HT-29 (cell line): ENCODE measurements at regions not wholly inside any gene's neighbourhood (a gene's known extent, or its start where the extent isn't known, plus 50 kb on each side); places are given as distances from the start of the nearest gene placed in this dataset.
"Not testable (repeated sequence)": the region's sequence is repeated elsewhere in the genome, so short reads cannot be mapped to it uniquely, and the experiment has no call there.

ENCODE experiments used
- DNase-seq: peaks from one replicate; pipeline ENCODE4 v3.0.0-alpha.2; 2015; ENCODE audit warnings: low spot score

- DNase-seq = no peak
Observed at GRCh38 chr14:103231376-103232019, 102.5 kb upstream of the EIF5 start.

DNA sequence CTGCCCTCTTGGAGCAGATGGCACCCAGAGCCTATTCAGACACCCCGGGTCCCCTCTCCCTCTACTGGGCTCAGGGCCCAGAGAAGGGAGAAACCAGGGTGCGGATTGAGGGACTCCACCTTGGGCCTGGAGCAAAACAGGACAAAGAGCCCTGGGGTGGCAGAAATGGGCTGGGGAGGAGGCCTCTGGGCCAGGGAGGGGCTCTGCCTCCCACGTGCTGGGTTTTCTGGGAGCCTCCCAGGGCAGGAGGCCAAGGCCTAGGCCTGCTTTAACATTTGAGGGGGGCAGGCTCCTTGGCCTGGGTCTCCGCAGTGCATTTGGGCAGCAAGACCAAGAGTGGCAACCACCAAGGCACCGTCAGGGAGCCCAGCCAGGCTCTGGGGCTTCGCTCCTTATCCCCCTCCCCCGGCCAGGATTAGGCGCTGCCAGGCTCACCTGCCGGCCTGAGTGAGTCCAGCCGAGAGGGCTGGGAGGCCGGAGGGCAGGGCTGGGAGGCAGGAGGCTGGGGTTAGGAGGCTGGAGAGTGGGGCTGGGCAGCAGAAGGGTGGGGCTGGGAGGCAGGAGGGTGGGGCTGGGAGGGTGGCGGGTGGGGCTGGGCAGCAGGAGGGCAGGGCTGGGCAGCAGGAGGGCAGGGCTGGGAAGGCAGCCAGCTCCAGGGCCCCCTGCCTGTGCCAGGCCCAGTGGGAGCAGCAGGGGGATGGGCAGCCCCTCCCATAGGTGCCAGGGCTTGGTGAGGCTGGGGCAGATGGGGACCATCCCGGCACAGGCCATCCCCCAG is 101.8 kb upstream of the EIF5 start:
- no peak for DNase-seq

GRCh38 chr14:103232831-103233319 is 101.2 kb upstream of the EIF5 start:
- no peak for DNase-seq

DNA sequence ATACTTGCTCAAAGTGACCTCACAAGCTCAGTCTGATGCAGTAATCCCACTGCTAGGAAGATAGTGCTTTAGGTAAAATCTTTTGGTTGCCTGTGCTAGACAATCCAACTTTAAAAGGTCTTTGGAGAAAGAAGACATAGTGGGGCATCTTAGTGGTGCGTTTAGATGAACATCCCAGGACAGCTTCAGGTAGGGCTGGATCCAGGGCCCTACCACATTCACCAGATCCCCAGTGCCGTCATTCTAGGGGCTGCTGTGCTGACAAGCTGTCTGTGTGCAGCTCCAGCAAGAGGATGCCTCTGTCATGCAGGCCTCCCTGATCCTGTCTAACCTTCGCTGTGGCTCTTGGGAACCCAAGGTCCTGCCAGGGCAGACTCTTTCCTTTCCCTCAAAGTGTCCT is 100.7 kb upstream of the EIF5 start:
- no peak for DNase-seq

DNA sequence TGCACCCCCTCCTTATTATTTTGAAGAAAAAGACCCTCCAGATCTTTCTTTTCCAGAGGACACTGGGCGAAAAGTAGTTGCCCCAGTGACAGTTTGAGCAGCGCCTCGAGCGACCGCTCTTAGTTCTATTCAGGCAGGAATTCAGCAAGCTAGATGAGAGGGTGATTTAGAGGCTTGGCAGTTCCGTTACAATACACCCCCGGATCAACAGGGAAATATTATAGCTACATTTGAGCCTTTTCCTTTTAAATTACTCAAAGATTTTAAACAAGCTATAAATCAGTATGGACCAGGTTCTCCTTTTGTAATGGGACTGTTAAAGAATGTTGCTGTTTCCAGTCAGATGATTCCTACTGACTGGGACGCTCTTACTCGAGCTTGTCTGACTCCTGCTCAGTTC is 99.2 kb upstream of the EIF5 start:
- DNase-seq = not testable (repeated sequence)

DNA sequence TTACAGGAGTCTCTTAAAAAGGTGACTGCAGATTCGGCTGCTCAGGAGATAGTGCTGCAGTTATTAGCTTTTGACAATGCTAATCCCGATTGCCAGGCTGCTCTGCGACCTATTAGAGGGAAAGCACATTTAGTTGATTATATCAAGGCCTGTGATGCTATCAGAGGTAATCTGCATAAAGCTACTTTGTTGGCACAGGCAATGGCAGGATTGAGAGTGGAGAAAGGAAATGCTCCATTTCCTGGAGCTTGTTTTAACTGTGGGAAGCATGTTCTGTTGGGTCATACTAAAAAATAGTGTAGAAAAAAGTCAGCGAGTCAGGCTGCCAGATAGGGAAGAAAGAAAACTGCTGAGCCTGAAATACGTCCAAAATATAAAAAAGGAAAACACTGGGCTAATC is 98.5 kb upstream of the EIF5 start:
- not testable (repeated sequence) for DNase-seq

DNA sequence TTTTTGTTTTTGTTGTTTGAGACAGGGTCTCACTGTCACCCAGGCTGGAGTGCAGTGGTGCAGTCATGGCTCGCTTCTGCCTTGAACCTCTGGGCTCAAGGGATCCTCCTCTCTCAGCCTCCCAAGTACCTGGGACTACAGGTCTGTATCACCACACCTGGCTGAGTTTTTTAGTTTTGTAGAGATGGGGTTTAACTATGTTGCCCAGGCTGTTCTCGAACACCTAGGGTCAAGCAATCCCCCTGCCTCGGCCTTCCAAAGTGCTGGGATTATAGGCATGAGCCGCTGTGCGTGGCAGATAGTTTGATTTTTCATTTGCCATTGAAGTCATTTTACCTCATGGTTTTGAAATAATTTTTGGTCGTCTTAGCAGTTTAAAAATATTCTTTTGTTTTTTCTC is 94.3 kb upstream of the EIF5 start:
- no peak for DNase-seq

DNA sequence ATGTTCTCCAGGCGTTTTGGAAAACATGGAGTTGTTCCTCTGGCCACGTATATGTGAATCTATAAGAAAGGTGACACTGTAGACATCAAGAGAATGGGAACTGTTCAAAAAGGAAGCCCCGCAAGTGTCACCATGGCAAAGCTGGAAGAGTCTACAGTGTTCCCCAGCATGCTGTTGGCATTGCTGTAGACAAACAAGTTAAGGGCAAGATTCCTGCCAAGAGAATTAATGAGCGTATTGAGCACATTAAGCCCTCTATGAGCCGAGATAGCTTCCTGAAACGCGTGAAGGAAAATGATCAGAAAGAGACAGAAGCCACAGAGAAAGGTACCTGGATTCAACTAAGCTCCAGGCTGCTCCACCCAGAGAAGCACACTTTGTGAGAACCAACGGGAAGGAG is 92.5 kb upstream of the EIF5 start:
- DNase-seq = no peak

- no peak for DNase-seq
Observed at GRCh38 chr14:103243764-103244737, 90.0 kb upstream of the EIF5 start.

DNA sequence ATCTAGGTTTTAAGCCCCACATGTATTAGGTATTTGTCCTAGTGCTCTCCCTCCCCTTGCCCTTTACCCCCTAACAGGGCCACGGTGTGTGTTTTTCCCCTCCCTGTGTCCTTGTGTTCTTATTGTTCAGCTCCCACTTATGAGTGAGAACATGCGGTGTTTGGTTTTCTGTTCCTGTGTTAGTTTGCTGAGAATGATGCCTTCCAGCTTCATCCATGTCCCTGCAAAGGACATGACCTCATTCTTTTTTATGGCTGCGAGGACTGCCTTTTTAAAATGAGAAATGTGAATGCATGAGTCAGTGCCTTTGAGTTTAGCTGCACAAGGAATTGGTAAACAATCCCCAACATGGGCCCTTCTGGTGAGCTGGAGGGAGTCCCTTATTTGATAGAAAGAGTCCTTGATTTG is 88.4 kb upstream of the EIF5 start:
- DNase-seq = peak; percentile 19

DNA sequence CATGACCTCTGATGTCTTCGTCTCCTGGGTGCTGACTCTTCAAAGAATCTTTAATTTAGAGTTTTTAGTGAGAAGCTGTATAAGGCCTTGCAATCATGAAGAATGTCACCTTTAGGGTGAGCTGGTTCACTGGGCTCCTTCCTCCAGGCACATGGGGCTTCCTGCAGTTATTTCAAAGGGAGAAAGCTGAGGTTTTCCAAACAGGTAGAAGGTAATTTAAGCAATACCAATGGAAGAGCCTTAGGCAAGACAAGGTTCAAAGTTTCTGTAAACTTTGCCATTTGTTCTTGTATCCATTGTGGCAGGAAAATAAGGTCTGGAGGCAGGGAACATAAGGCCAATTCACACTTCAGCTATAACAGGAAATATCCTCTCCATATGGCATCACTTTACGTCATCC is 88.0 kb upstream of the EIF5 start:
- DNase-seq = no peak

- DNase-seq = no peak
Observed at GRCh38 chr14:103247169-103247606, 86.8 kb upstream of the EIF5 start.

DNA sequence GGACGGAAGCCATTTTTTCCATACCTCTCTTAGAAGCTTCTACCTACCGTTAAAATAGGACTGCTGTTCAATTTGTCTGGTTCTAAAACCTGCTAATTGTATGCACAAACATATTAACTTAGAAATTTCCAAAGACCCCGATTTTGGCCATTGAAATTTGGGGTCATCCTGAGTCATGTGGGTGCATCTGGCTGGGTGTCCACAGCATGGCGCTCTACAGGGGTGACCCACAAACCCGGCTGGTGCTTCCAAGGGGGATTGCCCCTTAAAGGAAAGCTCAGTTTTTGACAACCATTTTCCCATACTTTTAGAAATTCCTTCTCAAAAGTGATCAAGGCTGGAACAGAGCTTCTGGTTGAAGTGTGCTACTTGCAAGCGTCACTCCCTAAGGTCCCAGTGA is 83.9 kb upstream of the EIF5 start:
- no peak for DNase-seq

DNA sequence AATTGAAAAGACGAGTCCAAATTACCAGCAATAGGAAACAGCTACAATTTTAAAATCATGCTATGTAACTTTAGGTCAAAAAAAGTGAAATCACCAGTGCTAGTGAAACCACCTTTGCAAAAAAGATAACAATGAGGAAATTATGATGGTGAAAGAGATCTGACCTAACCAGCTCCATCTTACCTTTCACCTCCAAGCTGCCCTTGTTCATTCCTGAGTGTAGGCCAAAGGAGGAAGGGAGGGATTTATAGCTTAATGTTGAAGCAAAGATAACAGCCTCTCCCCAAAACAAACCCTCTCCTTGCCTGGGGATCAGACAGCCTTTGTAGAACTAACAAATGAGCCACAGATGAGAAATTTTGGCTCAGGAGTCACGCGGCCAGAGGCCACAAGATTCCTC is 83.2 kb upstream of the EIF5 start:
- peak; percentile 28 for DNase-seq

DNA sequence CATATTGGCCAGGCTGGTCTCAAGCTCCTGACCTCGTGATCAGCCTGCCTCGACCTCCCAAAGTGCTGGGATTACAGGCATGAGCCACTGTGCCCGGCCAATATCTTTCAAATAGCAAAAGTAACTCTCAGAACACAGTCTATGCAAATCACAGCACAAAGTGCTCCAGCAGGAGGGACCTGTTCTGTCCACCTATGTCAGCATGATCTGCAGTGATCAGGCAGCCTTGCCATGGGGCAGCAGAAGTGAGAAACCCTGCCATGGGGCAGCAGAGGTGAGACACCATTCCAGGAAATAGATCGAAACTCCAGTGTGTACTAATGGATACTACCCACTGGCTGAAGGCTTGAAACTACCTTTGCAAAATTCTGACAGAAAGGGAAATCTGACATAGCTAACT is 78.5 kb upstream of the EIF5 start:
- DNase-seq = no peak

DNA sequence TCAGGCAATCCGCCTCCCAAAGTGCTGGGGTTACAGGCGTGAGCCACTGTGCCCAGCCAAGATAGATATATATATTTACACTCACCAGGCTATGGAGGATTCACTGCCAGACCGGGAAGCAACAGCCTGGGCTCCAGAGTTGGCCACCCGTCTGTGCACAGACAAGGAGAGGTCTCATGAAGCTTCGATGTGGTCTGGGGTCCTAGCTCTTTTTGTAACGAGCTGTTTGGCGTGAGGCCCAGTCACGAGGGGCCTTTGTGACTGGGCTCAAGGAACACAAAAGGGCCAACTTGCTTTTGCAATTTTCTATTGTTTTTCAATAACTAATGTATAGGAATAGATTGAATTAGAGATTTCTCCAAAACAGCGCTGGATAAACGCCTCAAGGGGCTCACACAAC is 77.6 kb upstream of the EIF5 start:
- DNase-seq = no peak

DNA sequence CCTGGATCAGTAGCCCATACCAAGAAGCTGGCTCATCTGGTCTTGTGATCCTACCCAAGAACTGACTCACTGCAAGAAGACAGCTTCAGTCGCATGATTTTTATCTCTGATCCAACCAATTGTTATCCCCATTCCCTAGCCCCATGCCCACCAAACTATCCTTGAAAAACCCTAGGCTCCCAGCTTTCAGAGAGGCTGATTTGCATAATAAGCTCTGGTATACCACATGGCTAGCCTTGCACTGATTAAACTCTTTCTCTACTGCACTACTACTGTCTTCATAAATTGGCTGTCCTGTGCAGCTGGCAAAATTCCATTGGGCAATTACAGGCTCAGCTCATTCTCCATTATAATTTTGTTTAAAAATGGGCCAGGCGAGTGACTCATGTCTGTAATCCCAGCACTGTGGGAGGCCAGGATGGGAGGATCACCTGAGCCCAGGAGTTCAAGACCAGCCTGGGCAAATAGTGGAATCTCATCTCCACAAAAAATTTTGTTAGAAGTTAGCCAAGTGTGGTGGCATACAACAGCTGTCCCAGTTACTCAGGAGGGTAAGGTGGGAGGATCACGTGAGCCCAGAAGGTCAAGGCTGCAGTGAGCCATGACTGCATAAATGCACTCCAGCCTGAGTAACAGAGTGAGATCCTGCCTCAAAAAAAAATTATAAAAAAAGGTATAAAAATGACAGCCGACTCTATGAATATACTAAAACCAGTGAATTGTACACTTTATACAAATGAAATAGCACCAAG is 76.7 kb upstream of the EIF5 start:
- DNase-seq = no peak

- no peak for DNase-seq
Observed at GRCh38 chr14:103258211-103258610, 75.8 kb upstream of the EIF5 start.

DNA sequence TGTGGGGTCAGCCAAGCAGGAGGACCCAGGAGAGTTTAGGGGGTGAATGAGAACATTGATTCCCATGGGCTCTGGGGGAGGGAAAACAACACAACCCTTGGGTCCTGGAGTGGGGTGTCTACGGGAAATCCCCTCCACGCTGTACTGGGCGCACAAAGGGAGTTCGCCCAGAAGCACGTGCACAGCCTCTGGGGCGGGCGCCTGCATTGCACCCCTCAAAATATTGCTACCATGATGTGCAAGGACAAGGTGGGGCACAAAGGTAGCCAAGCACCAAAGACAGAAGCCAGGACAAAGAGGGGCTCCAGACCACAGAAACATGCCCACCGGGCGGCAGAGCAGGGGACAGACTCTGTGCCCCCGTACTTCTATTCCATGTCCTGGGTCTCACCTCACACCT is 74.9 kb upstream of the EIF5 start:
- DNase-seq = no peak

DNA sequence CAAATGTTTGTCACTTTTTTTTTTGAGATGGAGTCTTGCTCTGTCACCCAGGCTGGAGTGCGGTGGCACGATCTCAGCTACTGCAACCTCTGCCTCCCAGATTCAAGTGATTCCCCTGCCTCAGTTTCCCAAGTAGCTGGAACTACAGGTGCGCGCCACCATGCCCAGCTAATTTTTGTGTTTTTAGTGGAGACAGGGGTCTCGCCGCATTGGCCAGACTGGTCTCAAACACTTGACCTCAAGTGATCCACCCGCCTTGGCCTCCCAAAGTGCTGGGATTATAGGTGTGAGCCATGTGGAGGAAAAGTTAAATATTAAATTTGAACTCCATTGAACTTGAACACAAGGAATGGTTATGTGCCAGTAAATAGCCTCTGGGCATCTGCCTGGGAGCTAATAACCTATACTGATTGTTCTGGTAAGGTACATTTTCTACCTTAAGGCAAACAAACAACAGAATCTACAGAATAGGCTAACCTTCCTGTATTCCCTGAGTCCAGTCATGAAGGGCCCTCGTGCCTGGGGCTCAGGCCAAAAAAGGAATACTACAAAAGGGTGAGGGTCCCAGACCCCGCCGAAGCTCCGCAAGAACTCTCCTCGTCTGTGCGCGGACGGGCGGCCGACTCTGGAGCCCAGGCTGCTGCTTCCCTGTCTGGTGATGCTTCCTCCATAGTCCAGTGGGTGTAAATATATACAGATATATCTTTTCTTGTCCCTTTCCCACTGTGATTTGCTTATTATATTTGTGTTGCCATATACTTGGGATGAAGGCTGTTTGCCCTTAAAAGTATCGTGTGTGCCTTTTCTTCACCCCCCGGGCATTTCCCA is 74.0 kb upstream of the EIF5 start:
- DNase-seq = peak; percentile 30
